ENCODE measurements at regions not wholly inside any gene's neighbourhood (a gene's known extent, or its start where the extent isn't known, plus 50 kb on each side); places are given as distances from the start of the nearest gene placed in this dataset.

DNA sequence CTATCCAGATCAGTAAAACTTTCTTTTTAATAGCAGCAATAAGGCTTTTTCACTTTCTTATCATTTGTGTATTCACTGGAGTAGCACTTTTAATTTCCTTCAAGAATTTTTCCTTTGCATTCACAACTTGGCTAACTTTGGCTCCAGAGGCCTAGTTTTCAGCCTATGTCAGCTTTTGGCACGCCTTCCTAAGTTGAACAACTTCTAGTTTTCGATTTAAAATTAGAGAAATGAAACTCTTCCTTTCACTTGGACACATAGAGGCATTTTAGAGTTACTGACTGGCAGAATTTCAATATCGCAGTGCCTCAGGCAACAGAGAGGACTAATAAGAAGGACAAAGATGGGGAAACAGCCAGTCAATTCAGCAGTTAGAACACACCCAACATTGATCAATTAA, 577.4 kb downstream of the DSC3 start:
- TF ChIP-seq, protein P1, sequence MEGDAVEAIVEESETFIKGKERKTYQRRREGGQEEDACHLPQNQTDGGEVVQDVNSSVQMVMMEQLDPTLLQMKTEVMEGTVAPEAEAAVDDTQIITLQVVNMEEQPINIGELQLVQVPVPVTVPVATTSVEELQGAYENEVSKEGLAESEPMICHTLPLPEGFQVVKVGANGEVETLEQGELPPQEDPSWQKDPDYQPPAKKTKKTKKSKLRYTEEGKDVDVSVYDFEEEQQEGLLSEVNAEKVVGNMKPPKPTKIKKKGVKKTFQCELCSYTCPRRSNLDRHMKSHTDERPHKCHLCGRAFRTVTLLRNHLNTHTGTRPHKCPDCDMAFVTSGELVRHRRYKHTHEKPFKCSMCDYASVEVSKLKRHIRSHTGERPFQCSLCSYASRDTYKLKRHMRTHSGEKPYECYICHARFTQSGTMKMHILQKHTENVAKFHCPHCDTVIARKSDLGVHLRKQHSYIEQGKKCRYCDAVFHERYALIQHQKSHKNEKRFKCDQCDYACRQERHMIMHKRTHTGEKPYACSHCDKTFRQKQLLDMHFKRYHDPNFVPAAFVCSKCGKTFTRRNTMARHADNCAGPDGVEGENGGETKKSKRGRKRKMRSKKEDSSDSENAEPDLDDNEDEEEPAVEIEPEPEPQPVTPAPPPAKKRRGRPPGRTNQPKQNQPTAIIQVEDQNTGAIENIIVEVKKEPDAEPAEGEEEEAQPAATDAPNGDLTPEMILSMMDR (IDR thresholded peaks at IDR 0.05), result no peak
- no peaks in the 10 kb centered on the region for H3K36me3 ChIP-seq (ENCODE audit: low read depth)
- peak in 1 of 3 donors; percentile 6 for DNase-seq
- no peaks in the 10 kb centered on the region for H3K4me1 ChIP-seq (ENCODE audit: low read depth)
- intact Hi-C loops (cut with DNase I, micrococcal nuclease), result no loop called here
- no peak overlapping the region for H3K4me3 ChIP-seq
- no peak for ATAC-seq
- H3K9me3 ChIP-seq, result no peaks in the 10 kb centered on the region

DNA sequence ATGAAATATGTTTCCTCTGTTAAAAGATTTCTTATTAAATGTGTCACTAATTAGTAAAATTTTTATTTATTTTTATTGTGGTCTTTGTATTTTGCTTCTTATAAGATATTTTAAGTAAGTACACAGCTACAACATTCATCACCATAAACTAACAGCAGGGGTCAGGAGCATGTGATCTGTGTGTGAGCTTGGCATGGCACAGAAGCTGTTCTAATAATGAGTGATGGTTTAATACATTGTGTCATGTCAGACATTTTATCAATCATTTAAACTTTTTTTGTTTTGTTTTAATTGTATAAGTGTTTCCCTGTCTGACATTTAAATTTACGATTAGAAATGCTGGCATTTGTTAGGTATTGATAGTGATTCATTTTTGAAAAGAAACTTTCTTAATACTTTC, 585.4 kb downstream of the DSC3 start:
- no peaks in the 10 kb centered on the region for H3K9me3 ChIP-seq
- no peak for DNase-seq
- TF ChIP-seq, protein P1 (IDR thresholded peaks at IDR 0.05), result no peak
- H3K4me1 ChIP-seq (ENCODE audit: low read depth), result no peaks in the 10 kb centered on the region
- no peak for ATAC-seq
- no peak overlapping the region for H3K4me3 ChIP-seq
- intact Hi-C loops (cut with DNase I, micrococcal nuclease), result no loop called here
- H3K36me3 ChIP-seq (ENCODE audit: low read depth), result no peaks in the 10 kb centered on the region

DNA sequence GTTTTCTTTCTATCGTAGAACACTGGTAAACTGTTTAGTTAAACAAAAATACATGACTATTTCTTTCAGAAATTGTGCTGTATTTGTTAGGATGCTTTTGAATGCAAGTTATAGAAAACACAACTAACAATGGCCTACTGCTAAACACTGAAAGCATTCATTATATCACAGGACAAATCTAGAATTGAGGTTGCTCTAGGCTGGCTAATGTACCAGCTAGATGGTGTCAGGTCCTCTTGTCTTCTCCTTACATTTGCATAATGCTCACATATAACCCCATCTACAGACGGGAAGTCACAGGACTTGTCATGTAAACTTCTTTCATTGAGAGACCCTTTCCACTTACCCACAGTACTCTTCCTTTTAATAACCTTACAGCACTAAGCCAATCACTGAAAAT, 586.8 kb downstream of the DSC3 start:
- TF ChIP-seq, protein P1 (IDR thresholded peaks at IDR 0.05), result no peak
- Histone ChIP-seq H3K36me3 (ENCODE audit: low read depth) (no peaks in the 10 kb centered on the region), H3K9me3 (no peaks in the 10 kb centered on the region), H3K4me1 (ENCODE audit: low read depth) (no peaks in the 10 kb centered on the region), H3K4me3 (no peak overlapping the region)
- no peak for ATAC-seq
- DNase-seq, result no peak
- intact Hi-C loops (cut with DNase I, micrococcal nuclease), result no loop called here

DNA sequence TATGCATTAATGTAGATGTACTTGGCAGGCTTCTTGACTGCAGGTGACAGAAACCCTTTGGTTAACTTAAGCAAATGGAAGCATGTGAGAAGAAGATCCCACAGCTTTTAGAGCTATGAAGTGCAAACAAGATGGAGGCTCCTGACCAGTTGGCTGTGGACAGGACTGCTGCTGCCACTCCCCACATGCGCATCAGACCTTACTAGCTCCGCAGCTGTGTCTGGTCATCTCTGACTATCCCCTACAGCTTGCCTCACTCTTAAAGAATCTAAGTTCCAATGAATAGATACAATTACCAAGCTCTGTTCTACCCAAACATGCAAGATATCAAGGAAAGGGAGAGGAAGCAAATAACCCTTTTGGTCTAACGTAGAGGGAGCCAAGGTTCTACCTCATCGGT, 587.6 kb downstream of the DSC3 start:
- Histone ChIP-seq H3K4me1 (ENCODE audit: low read depth) (no peaks in the 10 kb centered on the region), H3K36me3 (ENCODE audit: low read depth) (no peaks in the 10 kb centered on the region), H3K9me3 (no peaks in the 10 kb centered on the region), H3K4me3 (no peak overlapping the region)
- intact Hi-C loops (cut with DNase I, micrococcal nuclease), result no loop called here
- TF ChIP-seq, protein P1 (IDR thresholded peaks at IDR 0.05), result no peak
- no peak for ATAC-seq
- no peak for DNase-seq

DNA sequence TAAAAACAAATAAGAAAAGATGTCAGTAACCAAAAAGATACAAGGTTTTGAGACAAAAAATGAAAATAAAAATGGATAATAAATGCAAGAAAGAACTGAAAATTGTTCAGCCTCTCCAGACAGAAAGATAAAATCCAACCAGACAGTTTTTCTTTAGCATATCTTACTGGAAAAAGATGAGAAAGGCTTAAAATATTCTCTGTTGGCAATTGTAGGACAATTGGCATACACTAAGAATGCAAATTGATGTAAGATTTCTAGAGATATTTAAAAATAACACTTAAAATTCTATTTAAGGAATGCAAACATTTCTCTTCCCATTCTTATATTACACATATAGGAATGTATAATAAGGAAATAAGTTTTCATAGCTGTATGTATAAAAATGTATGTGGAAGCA, 590.6 kb downstream of the DSC3 start:
- TF ChIP-seq, protein P1 (IDR thresholded peaks at IDR 0.05), result no peak
- DNase-seq (no peak), ATAC-seq (no peak)
- Histone ChIP-seq H3K4me1 (ENCODE audit: low read depth) (no peaks in the 10 kb centered on the region), H3K9me3 (no peaks in the 10 kb centered on the region), H3K36me3 (ENCODE audit: low read depth) (no peaks in the 10 kb centered on the region), H3K4me3 (no peak overlapping the region)
- intact Hi-C loops (cut with DNase I, micrococcal nuclease), result no loop called here

DNA sequence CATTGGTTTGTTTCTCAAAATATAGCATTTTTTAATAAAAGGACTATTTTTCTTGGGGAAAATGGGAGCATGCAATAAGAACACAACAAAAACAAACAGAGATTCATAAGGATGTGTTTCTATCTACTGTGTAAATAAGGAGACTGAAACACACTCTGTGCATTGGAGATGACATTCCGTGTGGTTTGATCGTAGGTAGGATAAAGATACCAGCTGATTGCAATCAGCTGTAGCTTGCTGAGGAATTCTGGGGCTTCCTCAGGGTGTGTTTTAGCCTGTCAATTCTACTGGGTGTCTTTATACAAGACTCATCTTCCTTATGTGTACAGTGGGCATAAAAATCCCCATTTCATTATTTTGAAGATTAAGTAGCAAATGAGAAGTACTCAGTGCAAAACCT, 591.6 kb downstream of the DSC3 start:
- no peaks in the 10 kb centered on the region for H3K9me3 ChIP-seq
- H3K36me3 ChIP-seq (ENCODE audit: low read depth), result no peaks in the 10 kb centered on the region
- H3K4me3 ChIP-seq, result no peak overlapping the region
- ATAC-seq (no peak), DNase-seq (no peak)
- H3K4me1 ChIP-seq (ENCODE audit: low read depth), result no peaks in the 10 kb centered on the region
- intact Hi-C loops (cut with DNase I, micrococcal nuclease), result no loop called here
- TF ChIP-seq, protein P1 (IDR thresholded peaks at IDR 0.05), result no peak

Measured in mucosa of descending colon (tissue), 3 donors.